Activated T-helper 1 cell treated with anti-CD3 and anti-CD28 coated beads, Interleukin-2, amount 50 U/mL, for 16 hours (primary cell): ENCODE measurements at regions not wholly inside any gene's neighbourhood (a gene's known extent, or its start where the extent isn't known, plus 50 kb on each side); places are given as distances from the start of the nearest gene placed in this dataset.
"Not testable (repeated sequence)": the region's sequence is repeated elsewhere in the genome, so short reads cannot be mapped to it uniquely, and the experiment has no call there.

ENCODE experiments used
- DNase-seq, 2 donors: peaks; one replicate each; pipeline ENCODE4 v3.0.0-alpha.2; 2020; ENCODE audit warnings: low read depth in 1 of 2, low spot score in 1 of 2

DNA sequence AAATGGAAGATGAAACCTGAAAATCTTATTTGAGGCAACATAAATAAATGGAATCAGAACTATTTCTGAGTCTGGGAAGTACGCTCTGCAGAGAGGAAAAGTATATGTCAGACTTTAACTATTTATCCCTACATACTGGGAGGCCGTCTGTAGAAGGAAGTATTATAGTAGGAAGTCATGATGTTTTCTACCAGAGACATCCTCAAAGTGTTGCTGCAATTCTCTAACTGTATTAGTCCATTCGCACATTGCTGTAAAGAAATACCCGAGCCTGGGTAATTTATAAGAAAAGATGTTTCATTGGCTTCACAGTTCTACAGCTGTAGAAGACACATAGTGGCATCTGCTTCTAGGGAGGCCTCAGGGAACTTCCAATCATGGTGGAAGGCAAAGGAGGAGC is 88.7 kb upstream of the TBL1X start:
- no peak for DNase-seq

DNA sequence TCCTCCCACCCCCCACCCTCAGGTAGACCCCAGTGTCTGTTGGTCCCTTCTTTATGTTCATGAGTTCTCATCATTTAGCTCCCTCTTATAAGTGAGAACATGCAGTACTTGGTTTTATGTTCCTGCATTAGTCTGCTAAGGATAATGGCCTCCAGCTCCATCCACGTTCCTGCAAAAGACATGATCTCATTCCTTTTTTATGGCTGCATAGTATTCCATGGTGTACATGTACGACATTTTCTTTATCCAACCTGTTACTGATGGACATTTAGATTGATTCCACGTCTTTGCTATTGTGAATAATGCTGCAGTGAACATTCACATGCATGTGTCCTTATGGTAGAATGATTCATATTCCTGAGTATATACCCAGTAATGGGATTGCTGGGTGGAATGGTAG is 87.6 kb upstream of the TBL1X start:
- DNase-seq, result not testable (repeated sequence)

DNA sequence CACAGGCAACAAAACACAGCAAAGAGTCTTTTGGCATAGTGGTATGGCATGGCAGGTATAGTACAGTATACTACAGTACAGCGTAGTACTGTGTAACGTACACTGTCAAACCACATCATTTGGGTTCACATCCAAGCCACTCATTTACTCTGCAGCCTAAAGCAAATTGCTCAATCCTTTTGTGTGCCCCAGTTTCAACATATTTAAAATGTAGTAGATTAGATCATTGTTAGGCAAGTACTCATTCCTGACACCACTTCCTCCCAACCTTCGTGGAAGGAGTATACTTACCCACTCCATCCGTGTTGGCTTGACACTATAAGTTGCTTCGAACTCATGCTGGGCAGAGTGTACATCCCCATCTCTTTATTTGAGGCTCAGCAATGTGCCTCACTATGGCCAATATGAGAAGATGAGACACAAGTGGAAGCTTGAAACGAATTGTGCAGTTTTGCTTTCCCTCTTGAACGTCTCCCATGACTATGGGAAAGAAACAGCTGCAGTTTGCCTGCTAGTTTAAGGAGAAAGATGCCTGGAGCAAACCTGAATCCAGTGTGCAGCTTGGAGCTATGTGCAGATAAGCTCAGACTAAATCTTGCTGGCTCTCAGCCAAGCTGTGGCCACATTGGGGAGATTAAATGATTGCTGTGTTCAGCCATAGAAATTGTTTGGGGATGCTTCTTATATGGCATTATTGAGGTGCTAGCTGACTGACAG is 85.7 kb upstream of the TBL1X start:
- DNase-seq, result no peak

DNA sequence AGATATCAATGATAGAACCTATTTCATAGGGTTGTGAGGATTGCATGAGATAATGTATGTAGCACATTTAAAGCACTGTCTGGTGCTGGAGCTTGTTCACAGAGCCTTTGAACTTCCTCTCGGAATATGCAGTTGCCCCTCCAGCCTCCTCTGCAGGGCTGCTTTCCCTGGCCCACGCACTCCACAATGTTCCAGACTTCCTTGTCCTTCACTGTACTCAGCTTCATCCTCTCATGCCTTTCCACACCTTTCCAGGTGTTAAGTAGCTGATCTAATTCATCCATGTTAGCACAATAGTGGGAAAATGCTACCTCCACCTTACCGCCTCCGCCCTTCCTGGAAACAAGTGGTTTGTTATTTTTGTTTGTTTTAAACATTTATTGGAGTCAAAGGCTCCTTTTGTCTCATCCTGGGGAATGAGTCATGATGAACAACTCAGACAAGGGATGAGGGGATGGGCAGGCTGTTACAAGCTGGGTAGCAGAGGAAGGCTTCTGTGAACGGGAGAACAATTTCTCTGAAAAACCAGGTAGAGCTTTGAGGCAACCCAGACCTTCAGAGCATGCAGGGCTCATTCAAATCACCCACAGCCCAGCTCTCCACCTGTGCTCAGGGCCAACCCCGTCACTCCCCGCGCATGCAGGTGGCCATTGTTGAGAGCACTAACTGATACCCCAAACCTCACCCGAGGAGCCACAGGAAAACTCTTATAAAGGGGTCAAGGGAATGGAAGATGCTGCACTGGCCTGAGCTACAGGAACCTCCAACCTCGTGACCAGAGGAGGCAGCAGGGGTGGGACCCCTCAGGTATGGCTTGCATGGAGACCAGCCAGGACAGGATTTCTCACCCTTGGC is 84.9 kb upstream of the TBL1X start:
- no peak for DNase-seq

DNA sequence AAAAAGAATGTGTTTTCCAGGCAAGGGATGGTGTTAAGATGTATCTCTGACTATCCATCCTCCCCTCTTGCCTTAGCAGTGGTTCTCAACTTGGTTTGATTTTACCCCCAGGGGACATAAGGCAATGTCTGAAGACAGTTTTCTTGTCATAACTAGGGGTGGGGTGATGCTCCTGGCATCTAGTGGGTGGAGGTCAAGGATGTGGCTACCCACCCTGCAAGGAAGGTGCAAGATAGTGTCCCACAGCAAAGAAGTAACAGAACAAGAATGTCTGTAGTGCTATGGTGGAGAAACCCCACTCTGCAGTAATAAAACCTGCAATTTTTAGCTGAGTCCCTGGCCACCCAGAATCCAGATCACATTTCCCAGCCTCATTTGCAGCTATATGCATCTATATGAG is 81.2 kb upstream of the TBL1X start:
- no peak for DNase-seq

DNA sequence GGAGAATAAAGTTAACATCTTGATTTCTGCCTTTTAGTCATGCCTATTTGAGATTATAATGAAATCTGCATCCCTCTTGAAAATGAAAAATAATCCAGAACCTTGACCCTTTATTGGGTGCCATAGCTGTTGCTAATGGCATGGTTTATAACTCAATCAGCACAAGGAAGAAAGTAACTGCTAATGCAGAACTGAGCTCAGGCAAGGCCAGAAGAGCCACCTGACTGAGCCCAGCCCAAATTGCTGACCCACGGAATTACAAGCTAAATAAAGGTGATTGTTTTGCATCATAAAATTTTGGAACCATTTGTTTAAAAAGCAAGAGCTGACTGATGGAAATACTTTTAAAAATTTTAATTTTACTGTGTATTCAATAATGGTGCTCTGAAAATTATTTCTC is 76.4 kb upstream of the TBL1X start:
- no peak for DNase-seq

DNA sequence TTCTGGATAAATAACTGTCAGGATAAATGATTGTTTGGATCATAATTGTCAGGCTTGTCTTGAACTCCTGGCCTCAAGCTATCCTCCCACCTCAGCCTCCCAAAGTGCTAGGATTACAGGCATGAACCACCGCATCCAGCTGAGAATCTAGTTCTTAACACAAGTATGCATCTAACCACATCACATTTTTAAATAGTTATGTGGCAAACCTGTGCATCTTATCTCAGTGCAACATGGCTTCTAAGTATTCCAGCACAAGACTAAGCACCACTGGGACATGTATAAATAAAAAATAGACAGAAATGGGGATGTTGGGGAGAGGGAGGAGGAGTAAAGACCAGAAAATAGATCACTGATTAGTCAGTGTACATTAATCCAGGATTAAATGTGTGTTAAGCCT is 74.7 kb upstream of the TBL1X start:
- DNase-seq, result no peak

DNA sequence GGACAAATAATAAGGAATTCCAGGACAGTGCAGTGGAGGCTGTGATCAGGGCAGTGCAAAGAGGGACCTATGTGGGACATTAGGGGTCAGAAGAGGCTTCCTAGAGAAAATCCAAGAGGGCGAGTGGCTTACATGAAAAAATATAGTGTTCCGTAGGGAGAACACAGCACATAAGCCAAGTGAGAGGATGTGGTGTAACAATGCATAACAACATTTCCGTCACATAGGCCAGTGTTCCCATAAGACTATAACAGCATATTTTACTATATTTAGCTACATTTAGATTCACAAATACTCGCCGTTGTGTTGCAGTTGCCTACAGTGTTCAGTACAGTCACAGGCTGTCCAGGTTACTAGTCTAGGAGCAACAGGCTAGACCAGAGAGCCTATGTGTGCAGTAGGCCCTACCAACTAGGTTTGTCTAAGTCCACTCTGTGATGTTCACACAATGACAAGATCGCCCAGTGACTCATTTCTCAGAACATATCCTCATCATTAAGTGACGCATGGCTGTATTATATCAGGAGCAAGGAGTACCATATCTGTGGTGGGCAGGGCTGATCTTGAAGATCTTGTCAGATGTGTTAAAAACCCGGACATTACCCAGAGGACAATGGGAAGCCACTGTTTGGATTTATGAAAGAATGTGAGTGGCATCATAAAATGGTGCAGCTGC is 74.0 kb upstream of the TBL1X start:
- no peak for DNase-seq

DNA sequence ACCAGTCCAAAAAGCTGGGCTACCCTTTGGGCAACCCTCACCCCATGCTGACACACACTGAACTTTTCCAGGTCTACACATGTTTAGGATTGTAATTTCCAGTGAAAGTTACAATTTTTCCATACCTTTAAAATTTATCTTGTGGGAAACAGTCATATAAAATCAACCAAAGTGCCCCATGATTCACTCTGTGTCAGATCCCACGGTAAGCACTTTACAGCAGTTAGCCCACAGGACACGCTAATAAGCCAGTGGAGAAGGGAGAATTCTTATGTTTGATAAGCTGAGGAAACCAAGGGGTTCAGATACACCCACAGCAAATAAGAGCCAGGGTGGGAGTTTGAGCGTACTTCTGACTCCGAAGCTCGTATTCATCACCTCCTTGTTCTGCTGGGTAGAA is 72.4 kb upstream of the TBL1X start:
- no peak for DNase-seq

DNA sequence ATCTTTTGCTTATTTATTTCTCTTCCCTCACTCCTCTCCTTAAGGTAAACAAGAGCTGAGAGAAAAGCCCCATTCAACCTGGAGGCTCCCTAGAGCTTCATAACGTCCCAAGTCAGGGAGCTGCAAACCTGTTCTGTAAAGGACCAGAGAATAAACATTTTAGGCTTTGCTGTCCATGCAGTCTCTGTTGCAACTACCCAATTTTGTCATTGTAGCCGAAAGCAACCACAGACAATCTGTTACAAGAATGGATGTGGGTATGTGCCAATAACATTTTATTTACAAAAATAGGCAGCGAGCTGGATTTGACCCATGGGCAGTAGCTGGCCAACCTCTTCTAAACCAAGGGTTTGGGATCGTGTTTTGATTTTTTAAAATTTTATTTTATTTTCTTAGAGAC is 71.3 kb upstream of the TBL1X start:
- DNase-seq, result no peak

DNA sequence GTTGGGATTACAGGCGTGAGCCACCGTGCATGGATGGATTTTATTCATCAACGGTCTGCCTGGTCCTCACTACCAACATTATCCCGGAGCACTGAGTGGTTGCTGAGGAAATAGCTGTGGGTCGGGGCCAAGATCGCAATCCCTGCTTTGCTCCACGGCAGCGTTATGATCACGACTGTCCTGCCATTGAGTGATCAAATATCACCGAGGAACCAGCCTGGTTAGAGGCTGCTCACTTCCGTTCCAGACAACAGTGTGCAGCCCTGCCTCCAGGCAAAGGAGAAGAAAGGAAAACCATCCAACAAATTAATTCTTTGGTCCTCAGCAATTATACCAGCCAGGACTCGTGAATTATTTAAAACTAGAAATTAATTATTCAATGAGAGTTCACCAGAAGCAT is 70.6 kb upstream of the TBL1X start:
- DNase-seq, result no peak

DNA sequence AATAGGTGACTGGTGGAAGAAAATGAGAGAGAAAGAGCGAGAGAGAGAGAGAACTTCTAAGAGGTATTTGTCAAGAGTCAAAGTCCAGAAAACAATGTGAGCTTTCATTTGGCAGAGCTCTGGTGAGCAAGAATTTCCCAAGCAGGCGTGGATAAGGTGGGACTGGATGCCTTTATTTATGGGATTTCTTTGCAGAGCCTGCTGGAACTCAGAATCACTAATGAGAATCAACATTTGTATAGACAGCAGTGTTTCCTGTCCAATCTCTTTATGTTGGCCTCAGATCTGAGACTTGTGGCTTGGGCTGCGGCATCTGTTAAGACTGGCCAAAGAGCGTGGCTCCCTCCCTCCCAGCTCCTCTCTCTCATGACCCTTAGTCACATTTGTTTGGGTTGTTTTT is 67.9 kb upstream of the TBL1X start:
- no peak for DNase-seq

DNA sequence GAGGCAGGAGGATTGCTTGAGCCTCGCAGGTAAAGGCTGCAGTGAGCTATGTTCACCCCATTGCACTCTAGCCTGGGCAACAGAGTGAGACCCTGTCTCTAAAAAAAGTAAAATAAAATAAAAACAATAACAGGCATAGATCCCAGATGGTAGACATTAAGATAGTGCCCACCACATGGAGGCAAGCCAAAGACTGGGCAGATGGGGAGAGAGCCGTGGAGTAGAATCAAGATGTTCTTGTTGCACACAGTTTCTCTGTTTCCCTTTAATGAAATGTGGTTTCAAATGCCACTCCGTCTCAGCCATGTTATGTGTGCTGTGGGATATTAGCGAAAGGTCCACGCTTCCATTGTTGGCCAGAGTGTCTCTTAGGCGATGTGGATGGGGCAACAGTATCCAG is 63.8 kb upstream of the TBL1X start:
- DNase-seq, result no peak

DNA sequence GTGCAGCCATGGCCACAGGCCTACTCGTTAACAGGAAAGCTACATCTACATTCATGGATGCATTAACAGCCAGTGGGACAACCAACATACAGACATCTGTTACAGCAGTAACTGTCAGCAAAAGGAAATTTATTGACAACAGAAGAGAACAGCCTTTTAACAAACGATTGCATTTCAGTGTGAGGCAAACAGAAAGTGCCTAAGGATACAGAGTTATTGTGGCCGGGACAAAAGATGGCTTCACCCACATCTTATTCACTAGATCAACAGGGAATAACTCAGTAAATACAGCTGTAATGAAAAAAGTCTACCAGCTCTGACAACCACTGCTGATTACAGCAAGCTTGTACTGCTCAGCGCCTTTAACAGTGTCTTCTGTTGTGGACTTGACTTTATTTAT is 61.5 kb upstream of the TBL1X start:
- no peak for DNase-seq

DNA sequence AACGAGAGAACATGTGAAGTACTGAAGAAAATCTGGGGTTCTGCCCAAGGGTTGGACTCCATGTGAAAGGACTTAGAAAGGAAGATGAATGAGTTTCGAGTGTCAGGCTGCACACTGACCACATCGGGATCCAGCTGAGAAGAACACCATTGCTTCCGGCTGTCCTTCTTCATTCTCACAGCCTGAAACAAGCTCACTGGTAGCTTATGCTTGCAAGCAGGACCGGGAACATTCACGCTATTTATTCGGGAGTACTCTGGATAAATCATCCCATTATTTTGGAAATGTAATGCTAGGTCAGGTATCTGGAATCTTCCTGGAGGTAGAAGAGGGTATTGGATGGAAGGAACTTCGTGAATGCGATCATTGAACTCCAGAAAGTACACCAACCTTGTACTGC is 59.2 kb upstream of the TBL1X start:
- not testable (repeated sequence) for DNase-seq

DNA sequence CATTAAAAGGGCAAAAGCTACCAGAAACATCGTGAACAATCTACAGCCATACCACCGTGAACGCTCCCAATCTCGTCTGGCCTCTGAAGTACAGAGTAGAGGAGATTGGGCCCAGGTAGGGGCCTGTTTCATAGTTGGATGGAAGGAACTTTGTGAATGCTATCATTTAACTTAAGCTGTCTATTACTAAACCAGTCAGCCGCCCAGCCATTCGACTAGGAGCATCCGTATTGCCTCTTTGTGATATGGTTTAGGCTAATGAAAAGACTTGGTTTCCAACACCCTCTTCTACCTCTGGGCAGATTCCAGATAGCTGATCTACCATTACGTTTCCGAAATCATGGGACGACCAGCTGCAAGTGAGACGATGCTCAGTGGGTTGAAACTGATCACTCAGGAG is 54.0 kb upstream of the TBL1X start:
- not testable (repeated sequence) for DNase-seq

DNA sequence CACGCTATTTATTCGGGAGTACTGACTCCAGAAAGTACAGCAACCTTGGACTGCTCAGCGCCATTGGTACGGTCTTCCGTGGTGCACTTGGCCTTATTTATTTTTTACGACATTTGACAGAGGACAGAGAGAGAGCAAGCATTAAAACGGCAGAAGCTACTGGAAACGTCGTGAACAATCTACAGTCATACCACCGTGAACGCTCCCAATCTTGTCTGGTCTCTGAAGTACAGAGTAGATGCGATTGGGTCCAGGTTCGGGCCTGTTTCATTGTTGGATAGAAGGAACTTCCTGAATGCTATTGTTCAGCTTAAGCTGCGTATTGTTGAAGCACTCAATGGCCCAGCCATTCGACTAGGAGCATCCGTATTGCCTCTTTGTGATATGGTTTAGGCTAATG is 53.2 kb upstream of the TBL1X start:
- DNase-seq, result not testable (repeated sequence)

DNA sequence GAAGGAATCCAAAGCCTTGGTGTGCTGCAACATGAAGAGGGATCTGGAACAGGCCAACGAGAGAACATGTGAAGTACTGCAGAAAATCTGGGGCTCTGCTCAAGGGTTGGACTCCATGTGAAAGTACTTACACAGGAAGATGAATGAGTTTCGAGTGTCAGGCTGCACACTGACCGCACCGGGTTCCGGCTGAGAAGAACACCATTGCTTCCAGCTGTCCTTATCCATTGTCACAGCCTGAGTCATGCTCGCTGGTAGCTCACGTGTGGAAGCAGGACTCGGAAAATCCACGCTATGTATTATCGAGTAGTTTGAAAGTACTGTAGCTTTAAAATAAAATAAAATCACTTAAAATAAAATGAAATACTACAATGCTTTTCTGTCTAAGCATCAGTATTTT is 50.4 kb upstream of the TBL1X start:
- DNase-seq, result no peak
